HG02981 (cell line): ENCODE measurements at regions not wholly inside any gene's neighbourhood (a gene's known extent, or its start where the extent isn't known, plus 50 kb on each side); places are given as distances from the start of the nearest gene placed in this dataset.
A peak's percentile ranks its signal among the peaks of the same experiment; 100 is the strongest.

ENCODE experiments used
- ATAC-seq: cut with Tn5 transposase; IDR thresholded peaks from one replicate; pipeline ENCODE4 v1.9.1; 2021; ENCODE audit warnings: mild to moderate bottlenecking, moderate library complexity; ENCODE audit not compliant: unreplicated experiment

- ATAC-seq, result peak; percentile 33
These were observed 58.1 kb upstream of the MEF2A start for GRCh38 chr15:99507504-99508310.

DNA sequence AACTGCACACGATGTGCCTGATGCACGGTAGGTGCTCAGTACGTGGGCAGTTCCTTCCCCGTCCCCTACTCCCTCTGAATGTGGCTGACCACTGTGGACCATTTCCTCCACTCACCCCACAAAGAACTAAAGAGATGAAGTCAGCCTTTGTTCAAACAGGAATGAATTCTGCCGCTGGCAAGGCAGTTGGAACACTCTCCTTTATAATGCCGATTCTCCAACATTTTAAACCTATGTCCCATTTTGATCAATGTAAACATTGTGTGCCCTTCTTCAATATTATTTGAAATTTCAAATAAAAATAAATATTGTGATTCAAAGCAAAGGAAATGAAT, 57.5 kb upstream of the MEF2A start:
- ATAC-seq, result no peak

GRCh38 chr15:99508852-99509251, 56.9 kb upstream of the MEF2A start:
- no peak for ATAC-seq

DNA sequence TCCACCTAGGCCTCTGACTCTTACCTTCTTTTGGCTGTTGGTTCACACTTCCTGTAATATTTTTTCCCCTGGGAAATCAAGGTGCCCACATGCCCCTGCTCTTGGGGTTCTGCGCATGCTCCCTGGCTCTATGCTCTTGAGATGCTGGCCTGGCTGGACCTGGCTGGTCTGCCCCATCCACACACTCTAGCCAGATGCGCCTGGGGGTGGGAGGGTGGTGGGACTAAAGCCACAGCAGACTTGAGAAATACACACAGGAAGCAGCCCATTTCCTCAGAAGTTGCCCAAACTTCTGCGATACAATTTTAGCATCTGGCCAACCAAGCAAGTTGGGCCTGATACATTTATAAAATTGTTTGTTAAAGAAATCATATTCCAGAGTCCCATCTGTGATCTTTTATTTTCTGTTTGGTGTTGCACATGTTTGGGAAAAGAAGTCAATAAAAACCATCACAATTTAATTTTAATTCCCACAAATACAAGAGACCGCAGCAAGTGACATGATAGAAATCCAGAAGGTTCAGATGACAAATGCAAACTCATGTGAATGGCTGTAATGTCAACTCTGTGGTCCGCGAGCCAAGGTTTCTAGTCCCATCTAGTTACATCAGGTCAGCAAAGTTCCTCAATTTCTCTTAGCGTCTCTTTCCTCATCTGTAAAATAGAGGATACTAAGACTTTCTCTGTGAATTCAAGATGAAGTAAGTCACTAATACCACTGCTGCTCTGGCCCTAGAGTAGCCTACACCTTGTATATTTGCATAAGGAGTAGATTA, 55.9 kb upstream of the MEF2A start:
- no peak for ATAC-seq

GRCh38 chr15:99511531-99511865, 54.3 kb upstream of the MEF2A start:
- ATAC-seq, result no peak

- peak; percentile 65 for ATAC-seq
These were observed 53.7 kb upstream of the MEF2A start for GRCh38 chr15:99511866-99512661.

GRCh38 chr15:99514306-99514705, 51.5 kb upstream of the MEF2A start:
- ATAC-seq, result no peak
